SKM-1 (cell line): ENCODE measurements at regions not wholly inside any gene's neighbourhood (a gene's known extent, or its start where the extent isn't known, plus 50 kb on each side); places are given as distances from the start of the nearest gene placed in this dataset.
A peak's percentile ranks its signal among the peaks of the same experiment; 100 is the strongest.

ENCODE experiments used
- DNase-seq: peaks from one replicate; lab custom pipeline; 2025; ENCODE audit not compliant: unreplicated experiment; lab: John Stamatoyannopoulos, UW

- DNase-seq: peak; percentile 31
These were observed 129.8 kb downstream of the SATB1 start for GRCh38 chr3:18295171-18295920.

GRCh38 chr3:18290157-18290556 lies 135.0 kb downstream of the SATB1 start:
- DNase-seq: no peak

GRCh38 chr3:18288243-18288642 lies 136.9 kb downstream of the SATB1 start:
- no peak for DNase-seq

GRCh38 chr3:18284716-18285115 lies 140.4 kb downstream of the SATB1 start:
- no peak for DNase-seq

GRCh38 chr3:18283680-18284079 lies 141.5 kb downstream of the SATB1 start:
- DNase-seq: no peak

- no peak for DNase-seq
These were observed 142.6 kb downstream of the SATB1 start for GRCh38 chr3:18282507-18282906.

GRCh38 chr3:18279226-18279737 lies 145.9 kb downstream of the SATB1 start:
- DNase-seq: no peak

- no peak for DNase-seq
These were observed 160.3 kb downstream of the SATB1 start for GRCh38 chr3:18264853-18265252.

- no peak for DNase-seq
These were observed 160.8 kb downstream of the SATB1 start for GRCh38 chr3:18264361-18264760.

- no peak for DNase-seq
These were observed 166.6 kb downstream of the SATB1 start for GRCh38 chr3:18258492-18258891.

GRCh38 chr3:18252578-18252977 lies 172.6 kb downstream of the SATB1 start:
- DNase-seq: no peak

- no peak for DNase-seq
These were observed 174.1 kb downstream of the SATB1 start for GRCh38 chr3:18250991-18251390.

- no peak for DNase-seq
These were observed 176.0 kb downstream of the SATB1 start for GRCh38 chr3:18249126-18249525.

- DNase-seq: no peak
These were observed 177.3 kb downstream of the SATB1 start for GRCh38 chr3:18247776-18248310.

- DNase-seq: no peak
These were observed 177.9 kb downstream of the SATB1 start for GRCh38 chr3:18247139-18247695.

- no peak for DNase-seq
These were observed 178.6 kb downstream of the SATB1 start for GRCh38 chr3:18246336-18247060.

- no peak for DNase-seq
These were observed 179.4 kb downstream of the SATB1 start for GRCh38 chr3:18245721-18246120.

- no peak for DNase-seq
These were observed 183.3 kb downstream of the SATB1 start for GRCh38 chr3:18241837-18242236.

GRCh38 chr3:18239674-18240073 lies 185.5 kb downstream of the SATB1 start:
- no peak for DNase-seq

- DNase-seq: no peak
These were observed 186.3 kb downstream of the SATB1 start for GRCh38 chr3:18238746-18239331.

GRCh38 chr3:18238332-18238731 lies 186.8 kb downstream of the SATB1 start:
- no peak for DNase-seq
